K562 (cell line): ENCODE measurements at regions not wholly inside any gene's neighbourhood (a gene's known extent, or its start where the extent isn't known, plus 50 kb on each side); places are given as distances from the start of the nearest gene placed in this dataset.

Experiments
- CHD7 ChIP-seq: fragments of 200-600 bp; sonication (generic); IDR thresholded peaks from one replicate; pipeline ENCODE4 v1.6.1; 2012; ENCODE audit warnings: mild to moderate bottlenecking, low read depth, low read length, inconsistent platforms
- GATAD2A ChIP-seq: fragments of 450-650 bp; IDR thresholded peaks from 2 replicates; pipeline ENCODE4 v1.6.1; 2017
- GATAD2B ChIP-seq: fragments of 450-650 bp; IDR thresholded peaks from 2 replicates; pipeline ENCODE4 v1.6.1; 2017; ENCODE audit warnings: mild to moderate bottlenecking, borderline replicate concordance
- HNRNPH1 ChIP-seq: fragments of 200-400 bp; formaldehyde crosslinking; optimal IDR thresholded peaks from 2 replicates; pipeline ENCODE3; 2017; ENCODE audit warnings: low read depth, mild to moderate bottlenecking, low read length, moderate library complexity
- ILK ChIP-seq: fragments of 450-650 bp; IDR thresholded peaks from 2 replicates; pipeline ENCODE4 v1.6.1; 2016; ENCODE audit warnings: missing genetic modification characterization, low read depth, mild to moderate bottlenecking, missing compliant biosample characterization, moderate library complexity, borderline replicate concordance
- KHSRP ChIP-seq: fragments of 450-650 bp; IDR thresholded peaks from 2 replicates; pipeline ENCODE4 v1.6.1; 2017
- PREB ChIP-seq: sonication (generic); formaldehyde crosslinking; IDR thresholded peaks from 2 replicates; pipeline ENCODE4 v1.8.1; 2023; ENCODE audit warnings: mild to moderate bottlenecking, missing genetic modification reagents
- PYGO2 ChIP-seq: fragments of 450-650 bp; IDR thresholded peaks from 2 replicates; pipeline ENCODE4 v1.6.1; 2016; ENCODE audit warnings: mild to moderate bottlenecking, missing genetic modification characterization, moderate library complexity, missing compliant biosample characterization
- SOX6 ChIP-seq: fragments of 450-650 bp; IDR thresholded peaks from 2 replicates; pipeline ENCODE4 v1.6.1; 2014; ENCODE audit warnings: mild to moderate bottlenecking
- STAT5A ChIP-seq: IDR thresholded peaks from 2 replicates; pipeline ENCODE4 v1.6.1; 2012; ENCODE audit warnings: low read length, inconsistent platforms, borderline replicate concordance
- TFAP4 ChIP-seq: sonication (generic); formaldehyde crosslinking; IDR thresholded peaks from 2 replicates; pipeline ENCODE4 v1.8.0; 2022; ENCODE audit warnings: missing genetic modification reagents, mild to moderate bottlenecking, moderate library complexity, borderline replicate concordance
- THRA ChIP-seq: fragments of 450-650 bp; IDR thresholded peaks from 2 replicates; pipeline ENCODE4 v1.6.1; 2017; ENCODE audit warnings: mild to moderate bottlenecking, moderate library complexity
- XRCC5 ChIP-seq: fragments of 200-400 bp; formaldehyde crosslinking; IDR thresholded peaks from 2 replicates; pipeline ENCODE4 v1.6.1; 2017; ENCODE audit warnings: low read depth, mild to moderate bottlenecking, low read length
- ZNF444 ChIP-seq: fragments of 250-450 bp; sonication (Bioruptor Pico); IDR thresholded peaks from 2 replicates; pipeline ENCODE4 v1.4.0; 2020; ENCODE audit warnings: mild to moderate bottlenecking, moderate library complexity

- TF ChIP-seq THRA (no peak), GATAD2A (no peak), HNRNPH1 (no peak), SOX6 (no peak), XRCC5 (no peak), TFAP4 (CRISPR knock-in tag) (no peak), GATAD2B (no peak), ZNF444 (no peak), ILK (no peak), PYGO2 (tag) (no peak), CHD7 (no peak), STAT5A (no peak), KHSRP (no peak), PREB (CRISPR knock-in tag) (no peak)
Measured at GRCh38 chr5:29039994-29040393, 2001.6 kb upstream of the CDH9 start (continued).
